Astrocyte of the spinal cord (primary cell): ENCODE measurements at regions not wholly inside any gene's neighbourhood (a gene's known extent, or its start where the extent isn't known, plus 50 kb on each side); places are given as distances from the start of the nearest gene placed in this dataset.

ENCODE experiments used
- DNase-seq: peaks from one replicate; pipeline ENCODE4 v3.0.0; 2011; ENCODE audit warnings: low read depth, low spot score
- H3K4me3 ChIP-seq: 2 replicates; pipeline ENCODE4 v1.5.1; 2011; ENCODE audit warnings: low read depth, mild to moderate bottlenecking, low read length, moderate library complexity
- CTCF ChIP-seq: IDR thresholded peaks from 2 replicates; pipeline ENCODE4 v1.5.1; 2012; ENCODE audit warnings: low read depth, mild to moderate bottlenecking, low read length, inconsistent platforms
- in situ Hi-C: cut with HindIII; loops from 2 replicates; pipeline ENCODE4 v1.10.0; 2017; ENCODE audit warnings: low sequenced_read_pairs

DNA sequence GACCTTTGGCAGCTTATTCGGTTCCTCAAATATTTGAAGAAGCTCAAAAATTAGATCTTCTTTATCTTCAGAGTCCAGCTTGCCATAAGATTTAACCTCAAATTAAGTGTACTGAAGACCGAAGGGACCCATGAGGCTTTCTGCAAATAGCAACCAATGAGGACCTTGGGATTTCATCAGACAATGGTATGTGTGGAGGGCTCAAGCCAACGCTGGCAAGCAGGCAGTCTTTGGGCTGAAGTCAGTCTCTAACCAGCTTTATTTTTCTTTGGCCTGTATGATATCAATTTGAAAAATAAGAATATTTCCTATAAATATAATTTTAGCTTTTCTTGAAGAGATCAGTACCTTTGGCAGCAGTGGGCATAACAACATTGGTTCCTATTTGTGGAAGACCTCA lies 692.7 kb downstream of the MCTP2 start:
- in situ Hi-C loops = no loop called here
- H3K4me3 ChIP-seq = no peak overlapping the region
- DNase-seq = no peak
- no peak for TF ChIP-seq CTCF

- no peak for TF ChIP-seq CTCF
- H3K4me3 ChIP-seq = no peak overlapping the region
- in situ Hi-C loops = no loop called here
- DNase-seq = no peak
Measured at GRCh38 chr15:94924971-94925598, 693.7 kb downstream of the MCTP2 start.

DNA sequence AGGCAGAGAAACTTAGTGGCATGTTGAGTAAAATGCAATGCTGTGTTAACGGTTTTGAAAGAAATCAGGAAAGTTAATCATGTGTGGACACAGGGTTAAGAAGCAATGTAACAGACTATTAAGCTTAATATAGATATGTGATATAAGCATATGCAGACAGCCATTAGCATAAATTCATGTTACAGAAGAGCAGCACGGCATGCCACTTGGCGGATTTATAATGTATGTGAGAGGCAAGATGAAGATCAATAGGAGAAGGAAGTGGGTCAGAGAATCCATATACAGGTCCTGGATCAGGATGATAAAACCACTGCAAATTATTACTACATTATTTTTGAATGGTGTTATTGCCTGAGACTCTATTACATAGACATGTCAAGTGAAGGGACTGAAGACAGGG lies 694.3 kb downstream of the MCTP2 start:
- DNase-seq = no peak
- in situ Hi-C loops = no loop called here
- TF ChIP-seq CTCF = no peak
- H3K4me3 ChIP-seq = no peak overlapping the region

DNA sequence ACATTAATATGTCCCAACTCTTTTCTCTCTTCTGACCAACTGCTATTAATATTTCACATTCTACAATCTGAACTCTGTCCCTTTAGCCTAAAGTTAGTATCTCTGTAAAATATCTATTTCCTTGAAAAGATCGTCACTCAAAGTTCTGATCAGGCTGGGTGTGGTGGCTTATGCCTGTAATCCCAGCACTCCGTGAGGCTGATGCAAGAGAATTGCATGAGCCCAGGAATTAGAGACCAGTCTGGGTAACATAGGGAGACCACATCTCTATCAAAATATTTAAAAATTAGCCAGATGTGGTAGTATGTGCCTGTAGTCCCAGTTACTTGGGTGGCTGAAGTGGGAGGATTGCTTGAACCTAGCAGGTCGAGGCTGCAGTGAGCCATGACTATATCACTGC lies 695.6 kb downstream of the MCTP2 start:
- H3K4me3 ChIP-seq = no peak overlapping the region
- DNase-seq = no peak
- TF ChIP-seq CTCF = no peak
- in situ Hi-C loops = no loop called here

DNA sequence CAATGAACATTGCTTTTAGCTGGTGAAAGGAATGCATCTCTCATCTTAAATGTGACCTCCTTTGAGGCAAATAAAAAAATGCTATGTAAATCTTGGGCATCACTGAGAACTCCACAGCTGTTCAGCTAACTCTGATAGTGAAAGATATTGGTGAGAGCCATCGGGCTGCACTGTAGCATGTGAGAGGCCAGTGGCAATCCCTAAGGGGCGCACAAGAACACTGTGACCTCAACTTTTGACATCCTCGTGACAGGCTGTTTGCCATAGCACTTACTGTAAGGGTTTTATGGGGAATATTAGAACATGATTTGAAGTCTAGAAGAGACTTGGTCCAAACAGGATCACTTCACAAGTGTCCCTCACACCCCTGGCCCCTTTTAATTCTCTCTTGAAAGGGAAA lies 697.9 kb downstream of the MCTP2 start:
- no peak overlapping the region for H3K4me3 ChIP-seq
- no peak for TF ChIP-seq CTCF
- in situ Hi-C loops = no loop called here
- DNase-seq = no peak

DNA sequence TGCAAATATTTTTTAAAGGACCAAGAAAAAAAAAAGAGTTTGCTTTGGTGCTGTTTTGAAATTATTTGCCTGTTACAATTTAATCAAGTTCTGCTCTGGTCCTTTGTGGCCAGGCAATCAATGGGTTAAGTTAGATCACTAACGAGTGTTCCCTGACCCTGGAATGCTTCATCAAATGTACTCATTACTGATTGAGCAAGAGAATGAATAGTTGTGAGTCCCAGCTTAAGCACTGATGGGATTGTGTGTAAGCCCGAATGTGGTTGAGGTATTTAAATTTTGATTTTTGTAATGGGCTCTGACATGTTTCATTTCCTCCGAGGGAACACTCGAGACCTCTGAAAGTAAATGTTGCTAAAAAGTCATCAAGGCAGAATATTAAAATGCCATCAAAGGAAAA lies 699.1 kb downstream of the MCTP2 start:
- no peak for TF ChIP-seq CTCF
- in situ Hi-C loops = no loop called here
- H3K4me3 ChIP-seq = no peak overlapping the region
- DNase-seq = no peak

DNA sequence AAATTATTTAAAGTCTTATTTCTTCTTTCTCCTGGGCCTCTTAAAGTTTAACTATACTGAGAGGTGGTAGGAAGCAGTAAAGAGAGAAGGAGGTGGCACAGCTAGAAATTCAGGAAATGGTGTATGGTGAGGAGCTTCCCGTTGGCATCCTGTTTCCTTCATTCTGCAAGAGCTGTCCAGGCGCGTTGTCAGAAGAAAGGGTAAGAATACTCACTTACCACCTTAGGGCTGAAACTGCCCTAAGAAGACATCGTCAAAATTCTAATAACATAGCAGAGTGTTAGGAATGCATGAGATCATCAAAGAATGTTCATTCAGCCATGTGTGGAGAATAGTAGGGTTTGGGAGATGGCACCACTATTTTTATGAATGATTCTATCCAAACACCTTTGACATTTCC lies 699.6 kb downstream of the MCTP2 start:
- DNase-seq = no peak
- H3K4me3 ChIP-seq = no peak overlapping the region
- TF ChIP-seq CTCF = no peak
- in situ Hi-C loops = no loop called here
